Hematopoietic multipotent progenitor cell treated with erythropoietin and hydrocortisone succinate and interleukin-3 and kit ligand, for 6 days (in vitro differentiated cells): ENCODE measurements at regions not wholly inside any gene's neighbourhood (a gene's known extent, or its start where the extent isn't known, plus 50 kb on each side); places are given as distances from the start of the nearest gene placed in this dataset.
A peak's percentile ranks its signal among the peaks of the same experiment; 100 is the strongest.
"Not testable (repeated sequence)": the region's sequence is repeated elsewhere in the genome, so short reads cannot be mapped to it uniquely, and the experiment has no call there.

Experiments used
- DNase-seq: peaks from one replicate; pipeline ENCODE4 v3.0.0-alpha.2; 2015

DNA sequence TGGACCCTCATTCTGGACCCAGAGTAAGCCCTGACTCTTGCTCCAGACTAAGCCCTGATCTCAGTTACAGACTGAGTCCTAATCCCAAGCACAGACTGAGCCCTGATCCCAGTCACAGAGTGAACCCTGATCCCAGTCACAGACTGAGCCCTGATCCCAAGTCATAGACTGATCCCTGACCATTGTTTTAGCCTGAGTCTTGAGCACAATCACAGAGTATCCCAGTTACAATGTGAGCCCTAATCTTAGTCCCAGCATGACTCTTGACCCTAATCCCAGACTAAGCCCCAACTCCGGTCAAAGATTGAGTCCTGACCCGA lies 240.6 kb downstream of the RBM19 start:
- no peak for DNase-seq

DNA sequence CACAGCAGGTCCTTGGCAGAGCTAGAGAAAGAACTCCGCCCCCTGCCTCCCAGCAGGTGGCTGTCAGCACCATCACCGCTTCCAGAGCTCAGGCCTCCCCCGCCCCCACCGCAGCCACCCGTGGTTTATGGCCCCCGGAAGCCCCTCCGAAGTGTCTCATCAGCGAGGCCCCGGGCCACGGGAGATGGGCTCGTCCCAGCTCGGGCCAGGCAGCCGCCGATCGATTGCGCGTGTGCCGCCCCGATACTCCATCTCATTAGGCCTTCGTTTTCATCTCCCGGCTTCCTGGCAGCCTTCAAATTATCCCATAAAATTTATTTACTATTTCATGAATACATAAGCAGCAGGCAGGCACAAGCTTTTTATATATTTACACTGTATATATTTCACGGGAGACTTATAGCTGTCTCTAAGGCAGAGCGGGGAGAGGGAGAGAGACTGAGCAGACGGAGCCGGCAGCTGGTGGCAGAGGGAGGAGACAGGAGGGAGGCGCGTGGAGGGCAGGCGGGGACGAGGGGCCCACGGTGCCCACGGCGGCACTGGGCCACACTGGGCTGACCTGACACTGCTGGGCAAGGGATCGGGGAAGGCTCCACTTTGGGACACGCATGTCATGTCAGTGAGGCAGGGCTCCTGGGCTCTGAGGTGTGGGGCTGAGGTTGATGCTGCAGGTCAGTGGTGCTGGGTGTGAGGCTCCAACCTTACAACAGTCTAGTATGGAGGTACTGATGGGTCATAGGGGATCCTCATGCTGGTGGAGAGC lies 241.2 kb downstream of the RBM19 start:
- DNase-seq = no peak

GRCh38 chr12:113723631-113724030 lies 242.5 kb downstream of the RBM19 start:
- DNase-seq = no peak

DNA sequence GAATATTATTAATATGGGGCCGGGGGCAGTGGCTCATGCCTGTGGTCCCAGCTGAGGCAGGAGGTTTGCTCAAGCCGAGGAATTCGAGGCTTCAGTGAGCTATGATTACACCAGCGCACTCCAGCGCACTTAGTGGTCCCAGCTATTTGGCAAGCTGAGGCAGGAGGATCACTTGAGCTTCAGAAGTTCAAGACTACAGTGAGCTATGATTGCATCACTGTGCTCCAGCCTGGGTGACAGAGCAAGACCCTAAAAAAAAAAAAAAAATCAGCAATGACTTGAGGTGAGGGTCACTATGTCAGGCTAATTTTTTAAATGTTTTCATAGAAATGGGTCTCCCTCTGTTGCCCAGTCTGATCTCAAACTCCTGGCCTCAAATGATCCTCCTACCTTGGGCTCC lies 243.4 kb downstream of the RBM19 start:
- DNase-seq = no peak

- DNase-seq = no peak
Measured at GRCh38 chr12:113720629-113721028, 245.5 kb downstream of the RBM19 start.

DNA sequence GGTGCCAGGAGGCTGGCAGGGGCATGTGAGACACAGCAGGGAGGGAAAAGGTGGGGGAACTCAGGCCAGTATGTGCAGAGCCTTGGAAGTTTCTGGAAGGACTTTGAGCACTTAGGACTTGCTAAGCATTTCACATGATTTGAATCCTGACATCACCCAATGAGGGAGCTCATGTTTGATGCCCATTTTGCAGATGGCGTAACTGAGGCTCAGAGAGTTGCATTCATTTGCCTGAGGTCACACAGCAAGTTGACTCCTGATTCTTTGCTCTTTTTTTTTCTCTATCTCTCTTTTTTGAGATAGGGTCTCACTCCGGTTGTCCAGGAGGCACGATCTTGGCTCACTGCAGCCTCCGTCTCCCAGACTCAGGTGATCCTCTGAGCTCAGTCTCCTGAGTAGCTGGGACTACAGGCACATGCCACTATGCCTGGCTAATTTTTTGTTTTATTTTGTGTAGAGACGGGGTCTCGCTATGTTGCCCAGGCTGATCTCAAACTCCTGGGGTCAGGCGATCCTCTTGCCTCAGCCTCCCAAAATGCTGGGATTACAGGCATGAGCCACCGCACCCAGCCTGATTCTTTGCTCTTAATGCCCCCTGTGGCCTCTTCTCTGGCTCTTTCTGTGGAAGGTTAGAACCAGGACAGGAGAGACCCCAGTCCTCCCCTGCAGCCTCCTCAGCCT lies 246.1 kb downstream of the RBM19 start:
- DNase-seq = no peak

- DNase-seq = no peak
Measured at GRCh38 chr12:113713156-113713555, 241.5 kb upstream of the LHX5 start.

- no peak for DNase-seq
Measured at GRCh38 chr12:113712481-113712880, 240.8 kb upstream of the LHX5 start.

GRCh38 chr12:113710216-113710615 lies 238.5 kb upstream of the LHX5 start:
- no peak for DNase-seq

DNA sequence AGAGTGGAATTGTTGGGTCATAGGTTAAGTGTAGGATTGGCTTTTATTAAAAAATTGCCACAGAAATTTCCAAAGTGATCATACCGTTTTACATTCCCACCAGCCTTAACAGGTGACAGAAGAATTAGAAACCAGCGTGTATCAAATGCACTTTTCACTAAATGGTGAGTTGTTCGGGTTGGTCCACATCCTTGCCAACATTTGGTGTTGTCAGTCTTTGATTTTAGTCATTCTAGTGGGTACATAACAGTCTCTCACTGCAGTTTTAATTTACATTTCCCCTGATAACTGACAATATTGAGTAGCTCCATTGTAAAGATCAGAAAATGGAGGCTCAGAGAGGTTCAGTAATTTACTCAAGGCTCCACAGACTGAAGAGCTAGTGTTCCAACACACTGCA lies 237.8 kb upstream of the LHX5 start:
- no peak for DNase-seq

DNA sequence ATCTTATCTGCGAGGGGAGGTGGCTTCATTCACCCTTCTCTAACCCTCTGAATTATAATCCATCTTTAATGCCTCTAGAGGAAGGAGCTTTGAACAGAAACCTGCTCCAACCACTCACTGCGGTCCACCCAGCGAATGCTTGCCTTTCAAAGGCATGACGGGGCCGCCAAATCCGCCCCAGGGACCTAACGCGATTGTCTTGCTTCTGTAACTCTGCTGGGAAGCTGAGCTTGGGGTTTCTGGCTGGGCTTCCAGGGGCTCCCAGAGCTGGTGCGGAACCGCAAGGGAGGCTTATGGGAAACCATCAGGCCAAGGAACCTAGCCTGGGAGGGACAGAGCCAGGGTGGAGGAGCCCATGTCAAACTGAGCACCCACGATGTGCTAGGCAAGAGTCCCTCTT lies 231.2 kb upstream of the LHX5 start:
- no peak for DNase-seq

DNA sequence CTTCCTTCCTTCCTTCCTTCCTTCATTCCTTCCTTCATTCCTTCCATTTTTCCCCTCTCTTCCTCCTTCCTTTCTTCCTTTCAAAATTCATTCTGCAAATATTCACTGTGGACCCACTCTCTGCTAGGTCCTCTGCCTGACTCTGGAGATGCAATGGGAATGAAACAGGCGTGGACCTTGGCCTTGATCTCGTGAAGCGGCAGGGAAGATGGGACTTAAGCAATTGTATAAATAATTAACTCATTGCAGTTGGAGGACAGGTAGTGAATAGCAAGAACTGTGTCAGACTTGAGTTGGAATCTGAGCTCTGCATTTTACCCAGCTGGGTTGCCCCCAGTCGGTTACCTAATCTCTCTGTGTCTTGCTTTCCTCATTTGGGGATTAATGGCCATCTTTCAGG lies 230.6 kb upstream of the LHX5 start:
- no peak for DNase-seq

DNA sequence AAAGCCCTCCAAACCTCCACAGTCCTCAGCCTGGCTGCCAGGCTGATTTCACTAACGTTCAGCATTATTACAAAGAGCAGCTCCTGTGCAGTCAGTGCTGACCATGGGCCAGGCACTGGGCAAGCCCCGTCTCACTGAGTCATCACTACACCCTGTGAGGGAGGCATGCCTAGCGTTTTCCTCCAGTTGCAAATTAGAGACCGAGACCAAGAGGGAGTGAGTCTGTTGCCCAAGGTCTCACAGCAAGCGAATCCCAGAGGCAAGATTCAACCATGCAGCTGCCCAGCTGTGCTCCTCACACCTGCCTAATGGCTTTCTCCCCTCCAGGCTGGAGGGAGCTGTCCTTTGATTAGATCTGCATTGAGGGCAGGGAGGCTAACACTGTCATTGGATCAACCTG lies 229.3 kb upstream of the LHX5 start:
- DNase-seq = no peak

DNA sequence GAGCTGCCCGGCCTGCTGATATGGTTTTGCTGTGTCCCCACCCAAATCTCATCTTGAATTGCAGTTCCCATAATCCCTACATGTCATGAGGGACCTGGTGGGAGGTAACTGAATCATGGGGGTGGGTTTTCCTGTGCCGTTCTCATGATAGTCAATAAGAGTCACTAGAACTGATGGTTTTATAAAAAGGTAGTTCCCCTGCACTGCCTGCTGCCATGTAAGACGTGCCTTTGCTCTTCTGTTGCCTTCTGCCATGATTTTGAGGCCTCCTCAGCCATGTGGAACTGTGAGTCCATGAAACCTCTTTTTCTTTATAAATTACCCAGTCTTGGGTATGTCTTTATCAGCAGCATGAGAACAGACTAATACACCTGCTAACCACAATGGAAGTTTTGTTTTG lies 228.3 kb upstream of the LHX5 start:
- not testable (repeated sequence) for DNase-seq

GRCh38 chr12:113698510-113698858 lies 226.8 kb upstream of the LHX5 start:
- DNase-seq = no peak

GRCh38 chr12:113697651-113698509 lies 226.2 kb upstream of the LHX5 start:
- DNase-seq = no peak

- no peak for DNase-seq
Measured at GRCh38 chr12:113697104-113697503, 225.4 kb upstream of the LHX5 start.

DNA sequence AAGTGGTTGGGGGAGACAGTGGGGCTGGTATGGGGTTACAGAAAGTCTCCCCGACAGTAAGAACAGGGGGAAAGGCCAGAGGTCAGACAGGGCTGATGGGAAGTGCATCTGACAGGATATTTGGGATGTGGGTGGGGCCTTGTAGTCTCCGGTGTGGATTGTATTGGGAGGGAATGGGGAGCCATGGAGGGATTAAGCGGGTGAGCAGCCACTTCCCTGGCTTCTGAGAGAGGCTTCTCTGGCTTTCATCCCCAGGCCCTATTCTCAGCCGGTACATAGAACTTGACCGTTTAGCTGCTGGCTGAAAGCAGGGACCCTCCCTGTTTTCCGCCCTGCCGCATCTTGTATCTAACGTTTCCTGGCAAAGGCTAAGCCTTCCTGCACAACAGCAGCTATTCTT lies 222.0 kb upstream of the LHX5 start:
- no peak for DNase-seq

DNA sequence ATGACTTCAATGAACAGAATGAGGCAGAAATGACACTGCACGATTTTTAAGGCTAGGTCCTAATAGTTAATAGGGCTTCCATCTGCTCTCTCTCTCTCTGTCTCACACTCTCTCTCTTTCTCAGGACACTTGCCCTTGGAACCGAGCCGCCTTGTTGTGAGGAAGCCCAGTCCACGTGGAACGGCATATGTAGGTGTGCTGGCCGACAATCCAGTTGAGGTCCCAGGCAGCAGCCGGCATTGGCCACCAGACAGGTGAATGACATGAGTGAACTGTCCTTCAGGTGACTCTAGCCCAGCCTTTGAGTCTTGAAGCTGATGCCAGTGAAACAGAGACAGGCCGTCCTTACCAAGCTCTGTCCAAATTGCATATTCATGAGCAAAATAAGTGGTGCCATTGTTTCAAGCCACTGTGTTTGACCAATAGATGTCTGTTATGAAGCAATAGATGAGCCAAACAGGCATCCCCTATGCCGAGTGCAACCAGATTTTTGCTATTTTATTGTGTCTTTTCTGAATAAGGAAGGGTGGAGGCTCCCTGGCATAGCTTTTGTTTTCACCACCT lies 217.5 kb upstream of the LHX5 start:
- DNase-seq = no peak

DNA sequence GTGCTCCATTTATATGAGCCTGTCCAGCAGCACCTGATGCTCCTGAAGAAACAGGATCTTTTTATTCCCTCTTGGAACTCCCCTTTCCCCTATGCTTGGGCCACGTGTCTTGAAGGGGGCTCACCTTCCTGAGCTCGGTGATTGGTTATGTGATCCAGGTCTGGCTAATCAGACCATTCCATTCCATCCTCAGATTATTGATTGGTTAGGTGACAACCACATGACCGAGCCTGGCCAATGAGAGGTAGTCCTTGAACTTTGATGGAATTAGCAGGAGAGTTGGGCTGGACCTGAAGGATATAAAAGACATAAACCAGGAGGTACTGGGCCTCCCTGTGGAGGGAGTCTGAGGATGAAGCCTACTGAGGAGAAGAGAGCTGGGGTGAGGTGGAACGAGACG lies 216.6 kb upstream of the LHX5 start:
- DNase-seq = no peak

- DNase-seq = peak; percentile 22
Measured at GRCh38 chr12:113684908-113685782, 213.5 kb upstream of the LHX5 start.

- DNase-seq = no peak
Measured at GRCh38 chr12:113684053-113684907, 212.6 kb upstream of the LHX5 start.
